ENCODE measurements at regions not wholly inside any gene's neighbourhood (a gene's known extent, or its start where the extent isn't known, plus 50 kb on each side); places are given as distances from the start of the nearest gene placed in this dataset.

GRCh38 chr12:97151481-97151880 lies 244.4 kb downstream of the NEDD1 start (continued):
- TF ChIP-seq ZNF148 (tag by site-specific recombination; IDR thresholded peaks at IDR 0.05; ENCODE audit: borderline replicate concordance) (no peak), ZNF488 (tag by site-specific recombination; IDR thresholded peaks at IDR 0.05) (no peak), ZNF518A (tag by site-specific recombination; conservative IDR thresholded peaks at IDR 0.05; ENCODE audit: low read depth) (no peak), GLIS2 (tag by site-specific recombination; IDR thresholded peaks at IDR 0.05) (no peak), SP7 (tag by site-specific recombination; IDR thresholded peaks at IDR 0.05) (no peak)

- ChIA-PET POLR2A (no interaction called here), CTCF (no interaction called here)
- TF ChIP-seq ZNF473 (tag by site-specific recombination; IDR thresholded peaks at IDR 0.05) (no peak), ZNF48 (tag by site-specific recombination; IDR thresholded peaks at IDR 0.05) (no peak), ZNF280D (tag by site-specific recombination; IDR thresholded peaks at IDR 0.05) (no peak), ZBTB17 (tag by site-specific recombination; IDR thresholded peaks at IDR 0.05) (no peak), ZFP41 (tag by site-specific recombination; IDR thresholded peaks at IDR 0.05; ENCODE audit: borderline replicate concordance) (no peak), PBX3 (CRISPR knock-in tag; IDR thresholded peaks at IDR 0.05) (no peak), ZNF324 (tag by site-specific recombination; IDR thresholded peaks at IDR 0.05) (no peak), ZNF18 (tag by site-specific recombination; IDR thresholded peaks at IDR 0.05) (no peak), ZNF155 (tag by site-specific recombination; IDR thresholded peaks at IDR 0.05) (no peak), ZNF112 (tag by site-specific recombination; IDR thresholded peaks at IDR 0.05) (no peak), ZNF596 (tag by site-specific recombination; IDR thresholded peaks at IDR 0.05) (no peak), ZNF311 (tag by site-specific recombination; IDR thresholded peaks at IDR 0.05; ENCODE audit: borderline replicate concordance) (no peak), ZNF843 (tag by site-specific recombination; IDR thresholded peaks at IDR 0.05) (no peak), ZNF704 (tag by site-specific recombination; IDR thresholded peaks at IDR 0.05) (no peak), ZNF146 (tag by site-specific recombination; IDR thresholded peaks at IDR 0.05) (no peak)
- Histone ChIP-seq H3K9me3 (ENCODE audit: control insufficient read depth, insufficient read depth, low read depth, low read length) (no peaks in the 10 kb centered on the region), H3K27ac (ENCODE audit: extremely low read depth, low read depth, low read length) (no peak overlapping the region), H3K4me1 (ENCODE audit: control insufficient read depth, insufficient read depth, low read length) (no peaks in the 10 kb centered on the region), H3K4me3 (ENCODE audit: low read depth, low read length) (no peak overlapping the region), H3K36me3 (ENCODE audit: control insufficient read depth in 2 of 2, insufficient read depth in 1 of 2, low read length in 2 of 2) (no peaks in the 10 kb centered on the region)
These were observed 252.3 kb downstream of the NEDD1 start for GRCh38 chr12:97159377-97159776.
